ENCODE measurements at regions not wholly inside any gene's neighbourhood (a gene's known extent, or its start where the extent isn't known, plus 50 kb on each side); places are given as distances from the start of the nearest gene placed in this dataset.
A peak's percentile ranks its signal among the peaks of the same experiment; 100 is the strongest.
"Not testable (repeated sequence)": the region's sequence is repeated elsewhere in the genome, so short reads cannot be mapped to it uniquely, and the experiment has no call there.

GRCh38 chr12:112616469-112617152, 174.9 kb upstream of the RPH3A start:
- DNase-seq: no peak

GRCh38 chr12:112617153-112617505, 174.4 kb upstream of the RPH3A start:
- DNase-seq: no peak

- DNase-seq: no peak
Observed at GRCh38 chr12:112627851-112628250, 163.7 kb upstream of the RPH3A start.

GRCh38 chr12:112631974-112632373, 159.6 kb upstream of the RPH3A start:
- DNase-seq: not testable (repeated sequence)

- no peak for DNase-seq
Observed at GRCh38 chr12:112635036-112635435, 156.5 kb upstream of the RPH3A start.

GRCh38 chr12:112638420-112638819, 153.1 kb upstream of the RPH3A start:
- DNase-seq: no peak

- DNase-seq: no peak
Observed at GRCh38 chr12:112645586-112645985, 146.0 kb upstream of the RPH3A start.

GRCh38 chr12:112656141-112656540, 135.4 kb upstream of the RPH3A start:
- DNase-seq: no peak

GRCh38 chr12:112664569-112664968, 127.0 kb upstream of the RPH3A start:
- peak; percentile 25 for DNase-seq

- no peak for DNase-seq
Observed at GRCh38 chr12:112665958-112666357, 125.6 kb upstream of the RPH3A start.

- DNase-seq: no peak
Observed at GRCh38 chr12:112671564-112671963, 120.0 kb upstream of the RPH3A start.

- no peak for DNase-seq
Observed at GRCh38 chr12:112674539-112674938, 117.0 kb upstream of the RPH3A start.

GRCh38 chr12:112676507-112676906, 115.0 kb upstream of the RPH3A start:
- DNase-seq: no peak

- no peak for DNase-seq
Observed at GRCh38 chr12:112677050-112677765, 114.3 kb upstream of the RPH3A start.

GRCh38 chr12:112680993-112681392, 110.6 kb upstream of the RPH3A start:
- no peak for DNase-seq

GRCh38 chr12:112682586-112682985, 109.0 kb upstream of the RPH3A start:
- DNase-seq: no peak

- DNase-seq: no peak
Observed at GRCh38 chr12:112684742-112685141, 106.8 kb upstream of the RPH3A start.

- DNase-seq: no peak
Observed at GRCh38 chr12:112685321-112685720, 106.2 kb upstream of the RPH3A start.

GRCh38 chr12:112686373-112686772, 105.2 kb upstream of the RPH3A start:
- no peak for DNase-seq

GRCh38 chr12:112694065-112694464, 97.5 kb upstream of the RPH3A start:
- DNase-seq: no peak

GRCh38 chr12:112697441-112697840, 94.1 kb upstream of the RPH3A start:
- DNase-seq: not testable (repeated sequence)

- DNase-seq: no peak
Observed at GRCh38 chr12:112705037-112705632, 86.4 kb upstream of the RPH3A start.

- no peak for DNase-seq
Observed at GRCh38 chr12:112710414-112710813, 81.1 kb upstream of the RPH3A start.

GRCh38 chr12:112711026-112711425, 80.5 kb upstream of the RPH3A start:
- DNase-seq: no peak

Measured in femur (tissue), 1 donor.